SK-N-SH treated with all-trans-retinoic acid at 6 μM for 48 hours (cell line): ENCODE measurements at regions not wholly inside any gene's neighbourhood (a gene's known extent, or its start where the extent isn't known, plus 50 kb on each side); places are given as distances from the start of the nearest gene placed in this dataset.

Source experiments
- ATAC-seq: fragments of 200-7000 bp; cut with Tn5 transposase; 3 replicates; pipeline ENCODE4 v1.9.1; 2020; ENCODE audit warnings: mild to moderate bottlenecking, moderate library complexity
- ARNTL ChIP-seq: fragments of 450-650 bp; formaldehyde crosslinking; IDR thresholded peaks from 2 replicates; pipeline ENCODE4 v1.5.0; 2020; ENCODE audit warnings: low read depth, mild to moderate bottlenecking, moderate library complexity, borderline replicate concordance
- BACH2 ChIP-seq: fragments of 250-450 bp; sonication (Bioruptor Pico); IDR thresholded peaks from 2 replicates; pipeline ENCODE4 v1.9.0; 2021; ENCODE audit warnings: mild to moderate bottlenecking, borderline replicate concordance
- CREB5 ChIP-seq: fragments of 250-450 bp; sonication (Bioruptor Pico); IDR thresholded peaks from 2 replicates; pipeline ENCODE4 v1.5.1; 2020; ENCODE audit warnings: low read depth, mild to moderate bottlenecking, moderate library complexity
- CSDC2 ChIP-seq: fragments of 250-450 bp; sonication (Bioruptor Pico); IDR thresholded peaks from 2 replicates; pipeline ENCODE4 v1.5.0; 2020; ENCODE audit warnings: mild to moderate bottlenecking, moderate library complexity
- ESRRG ChIP-seq: fragments of 250-450 bp; sonication (Bioruptor Pico); IDR thresholded peaks from 2 replicates; pipeline ENCODE4 v1.6.1; 2021; ENCODE audit warnings: mild to moderate bottlenecking
- GLIS3 ChIP-seq: fragments of 250-450 bp; sonication (Bioruptor Pico); IDR thresholded peaks from 2 replicates; pipeline ENCODE4 v1.5.0; 2020; ENCODE audit warnings: mild to moderate bottlenecking, moderate library complexity
- ISL1 ChIP-seq: fragments of 250-450 bp; sonication (Bioruptor Pico); IDR thresholded peaks from 2 replicates; pipeline ENCODE4 v2.1.2; 2022; ENCODE audit warnings: mild to moderate bottlenecking, moderate library complexity
- OSR1 ChIP-seq: fragments of 250-450 bp; sonication (Bioruptor Pico); IDR thresholded peaks from 2 replicates; pipeline ENCODE4 v1.8.0; 2022; ENCODE audit warnings: moderate library complexity, mild to moderate bottlenecking, inconsistent platforms
- PPARA ChIP-seq: fragments of 250-450 bp; sonication (Bioruptor Pico); IDR thresholded peaks from 2 replicates; pipeline ENCODE4 v1.5.0; 2020; ENCODE audit warnings: mild to moderate bottlenecking, borderline replicate concordance
- RARB ChIP-seq: fragments of 250-450 bp; sonication (Bioruptor Pico); IDR thresholded peaks from 2 replicates; pipeline ENCODE4 v1.8.0; 2021; ENCODE audit warnings: mild to moderate bottlenecking, moderate library complexity
- SNAI2 ChIP-seq: fragments of 250-450 bp; sonication (Bioruptor Pico); IDR thresholded peaks from 2 replicates; pipeline ENCODE4 v1.5.0; 2020; ENCODE audit warnings: mild to moderate bottlenecking, moderate library complexity
- TSHZ2 ChIP-seq: fragments of 250-450 bp; sonication (Bioruptor Pico); IDR thresholded peaks from 2 replicates; pipeline ENCODE4 v1.5.0; 2020; ENCODE audit warnings: mild to moderate bottlenecking, moderate library complexity
- ZC3H10 ChIP-seq: fragments of 250-450 bp; sonication (Bioruptor Pico); IDR thresholded peaks from 2 replicates; pipeline ENCODE4 v1.5.1; 2021; ENCODE audit warnings: mild to moderate bottlenecking, moderate library complexity
- ZFP3 ChIP-seq: fragments of 250-450 bp; sonication (Bioruptor Pico); IDR thresholded peaks from 2 replicates; pipeline ENCODE4 v1.5.0; 2020; ENCODE audit warnings: mild to moderate bottlenecking, moderate library complexity
- ZFP30 ChIP-seq: fragments of 450-650 bp; formaldehyde crosslinking; IDR thresholded peaks from 2 replicates; pipeline ENCODE4 v1.5.0; 2022; ENCODE audit warnings: mild to moderate bottlenecking, moderate library complexity
- ZNF565 ChIP-seq: fragments of 450-650 bp; formaldehyde crosslinking; conservative IDR thresholded peaks from 2 replicates; pipeline ENCODE4 v1.5.0; 2020; ENCODE audit warnings: low read depth, mild to moderate bottlenecking, moderate library complexity
- ZNF8 ChIP-seq: fragments of 450-650 bp; formaldehyde crosslinking; IDR thresholded peaks from 2 replicates; pipeline ENCODE4 v1.5.0; 2020; ENCODE audit warnings: mild to moderate bottlenecking, moderate library complexity
- TF ChIP-seq, protein P1 (sequence below): fragments of 250-450 bp; sonication (Bioruptor Pico); IDR thresholded peaks from 2 replicates; pipeline ENCODE4 v1.5.1; 2021; ENCODE audit warnings: mild to moderate bottlenecking, moderate library complexity
- TF ChIP-seq, protein P2 (sequence below): fragments of 250-450 bp; sonication (Bioruptor Pico); IDR thresholded peaks from 2 replicates; pipeline ENCODE4 v1.8.0; 2020; ENCODE audit warnings: mild to moderate bottlenecking, moderate library complexity, borderline replicate concordance
- TF ChIP-seq, protein P3 (sequence below): fragments of 250-450 bp; sonication (Bioruptor Pico); IDR thresholded peaks from 2 replicates; pipeline ENCODE4 v1.8.0; 2021; ENCODE audit warnings: low read depth, mild to moderate bottlenecking, moderate library complexity, borderline replicate concordance

DNA sequence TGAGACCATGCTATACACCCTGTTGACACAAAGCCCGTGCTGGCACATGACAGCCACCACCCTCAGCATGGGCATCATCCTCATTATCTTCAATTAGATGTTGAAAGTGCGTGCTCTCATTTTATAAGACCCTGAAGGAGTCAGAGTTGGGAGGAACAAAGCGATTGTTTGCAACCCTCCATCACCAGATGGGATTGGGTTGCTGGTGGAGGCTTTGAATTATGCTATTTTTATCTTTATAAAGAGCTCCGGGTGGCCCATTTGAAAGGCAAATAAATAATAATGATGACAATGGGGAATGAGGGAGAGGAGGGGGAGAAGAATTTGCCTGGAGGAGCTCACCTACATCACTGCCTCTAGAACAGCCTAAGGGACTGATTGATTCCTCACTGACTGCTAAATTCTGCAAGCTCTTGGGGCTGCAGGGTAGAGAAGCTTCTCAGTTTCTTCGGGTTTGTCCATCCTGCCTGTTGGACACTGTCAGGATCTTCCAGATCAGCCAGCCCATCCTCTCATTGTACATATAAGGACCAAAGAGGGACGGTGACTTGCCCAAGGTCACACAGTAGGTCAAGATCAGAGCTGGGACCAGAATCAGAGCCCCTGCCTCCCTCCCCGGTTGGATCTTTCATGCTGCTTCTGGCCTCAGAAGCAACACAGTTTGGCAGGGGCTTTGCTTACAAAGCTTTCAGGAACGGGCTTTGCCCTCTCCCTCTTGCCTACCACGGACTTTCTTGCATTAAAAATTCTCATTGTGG lies 130.9 kb upstream of the ZBTB40 start:
- TF ChIP-seq ISL1, result no peak
- no peak for TF ChIP-seq ZC3H10 (CRISPR knock-in tag)
- TF ChIP-seq, protein P1, sequence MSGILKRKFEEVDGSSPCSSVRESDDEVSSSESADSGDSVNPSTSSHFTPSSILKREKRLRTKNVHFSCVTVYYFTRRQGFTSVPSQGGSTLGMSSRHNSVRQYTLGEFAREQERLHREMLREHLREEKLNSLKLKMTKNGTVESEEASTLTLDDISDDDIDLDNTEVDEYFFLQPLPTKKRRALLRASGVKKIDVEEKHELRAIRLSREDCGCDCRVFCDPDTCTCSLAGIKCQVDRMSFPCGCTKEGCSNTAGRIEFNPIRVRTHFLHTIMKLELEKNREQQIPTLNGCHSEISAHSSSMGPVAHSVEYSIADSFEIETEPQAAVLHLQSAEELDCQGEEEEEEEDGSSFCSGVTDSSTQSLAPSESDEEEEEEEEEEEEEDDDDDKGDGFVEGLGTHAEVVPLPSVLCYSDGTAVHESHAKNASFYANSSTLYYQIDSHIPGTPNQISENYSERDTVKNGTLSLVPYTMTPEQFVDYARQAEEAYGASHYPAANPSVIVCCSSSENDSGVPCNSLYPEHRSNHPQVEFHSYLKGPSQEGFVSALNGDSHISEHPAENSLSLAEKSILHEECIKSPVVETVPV (CRISPR knock-in tag), result no peak
- no peak for TF ChIP-seq ZFP30 (CRISPR knock-in tag)
- TF ChIP-seq OSR1 (CRISPR knock-in tag), result no peak
- no peak for TF ChIP-seq ZNF565 (CRISPR knock-in tag)
- no peak for TF ChIP-seq SNAI2 (CRISPR knock-in tag)
- TF ChIP-seq, protein P2, sequence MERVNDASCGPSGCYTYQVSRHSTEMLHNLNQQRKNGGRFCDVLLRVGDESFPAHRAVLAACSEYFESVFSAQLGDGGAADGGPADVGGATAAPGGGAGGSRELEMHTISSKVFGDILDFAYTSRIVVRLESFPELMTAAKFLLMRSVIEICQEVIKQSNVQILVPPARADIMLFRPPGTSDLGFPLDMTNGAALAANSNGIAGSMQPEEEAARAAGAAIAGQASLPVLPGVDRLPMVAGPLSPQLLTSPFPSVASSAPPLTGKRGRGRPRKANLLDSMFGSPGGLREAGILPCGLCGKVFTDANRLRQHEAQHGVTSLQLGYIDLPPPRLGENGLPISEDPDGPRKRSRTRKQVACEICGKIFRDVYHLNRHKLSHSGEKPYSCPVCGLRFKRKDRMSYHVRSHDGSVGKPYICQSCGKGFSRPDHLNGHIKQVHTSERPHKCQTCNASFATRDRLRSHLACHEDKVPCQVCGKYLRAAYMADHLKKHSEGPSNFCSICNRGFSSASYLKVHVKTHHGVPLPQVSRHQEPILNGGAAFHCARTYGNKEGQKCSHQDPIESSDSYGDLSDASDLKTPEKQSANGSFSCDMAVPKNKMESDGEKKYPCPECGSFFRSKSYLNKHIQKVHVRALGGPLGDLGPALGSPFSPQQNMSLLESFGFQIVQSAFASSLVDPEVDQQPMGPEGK (CRISPR knock-in tag), result no peak
- TF ChIP-seq PPARA (CRISPR knock-in tag), result no peak
- no peak for TF ChIP-seq TSHZ2
- no peak for TF ChIP-seq CREB5 (CRISPR knock-in tag)
- TF ChIP-seq ESRRG (CRISPR knock-in tag), result no peak
- no peak for TF ChIP-seq CSDC2
- no peak for TF ChIP-seq ZNF8 (CRISPR knock-in tag)
- TF ChIP-seq ZFP3 (CRISPR knock-in tag), result no peak
- TF ChIP-seq RARB, result no peak
- TF ChIP-seq, protein P3, sequence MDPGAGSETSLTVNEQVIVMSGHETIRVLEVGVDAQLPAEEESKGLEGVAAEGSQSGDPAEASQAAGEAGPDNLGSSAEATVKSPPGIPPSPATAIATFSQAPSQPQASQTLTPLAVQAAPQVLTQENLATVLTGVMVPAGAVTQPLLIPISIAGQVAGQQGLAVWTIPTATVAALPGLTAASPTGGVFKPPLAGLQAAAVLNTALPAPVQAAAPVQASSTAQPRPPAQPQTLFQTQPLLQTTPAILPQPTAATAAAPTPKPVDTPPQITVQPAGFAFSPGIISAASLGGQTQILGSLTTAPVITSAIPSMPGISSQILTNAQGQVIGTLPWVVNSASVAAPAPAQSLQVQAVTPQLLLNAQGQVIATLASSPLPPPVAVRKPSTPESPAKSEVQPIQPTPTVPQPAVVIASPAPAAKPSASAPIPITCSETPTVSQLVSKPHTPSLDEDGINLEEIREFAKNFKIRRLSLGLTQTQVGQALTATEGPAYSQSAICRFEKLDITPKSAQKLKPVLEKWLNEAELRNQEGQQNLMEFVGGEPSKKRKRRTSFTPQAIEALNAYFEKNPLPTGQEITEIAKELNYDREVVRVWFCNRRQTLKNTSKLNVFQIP (CRISPR knock-in tag), result no peak
- TF ChIP-seq ARNTL (CRISPR knock-in tag), result no peak
- no peak for ATAC-seq

DNA sequence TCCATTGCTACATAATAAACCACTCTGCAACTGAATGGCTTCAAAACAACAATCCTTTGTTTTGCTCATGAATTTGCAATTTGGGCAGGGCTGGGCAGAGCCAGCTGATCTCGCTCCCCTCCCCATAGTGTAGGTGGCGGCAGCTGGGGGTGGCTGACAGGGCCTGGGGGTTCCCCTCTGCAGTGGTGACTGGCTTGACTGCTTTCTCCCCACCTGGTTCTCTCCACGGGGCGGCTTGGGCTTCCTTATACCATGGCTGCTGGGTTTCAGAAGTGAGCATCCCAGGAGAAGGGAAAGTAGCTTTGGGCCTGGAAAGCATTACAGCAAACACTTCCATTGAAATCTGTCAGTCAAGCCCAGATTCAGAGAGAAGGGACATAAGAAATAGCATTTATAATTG lies 129.7 kb upstream of the ZBTB40 start:
- no peak for ATAC-seq
- TF ChIP-seq GLIS3 (CRISPR knock-in tag) (no peak), ZNF565 (CRISPR knock-in tag) (peak; percentile 47; the same call in 1 of the 2 replicates), OSR1 (CRISPR knock-in tag) (no peak), PPARA (CRISPR knock-in tag) (no peak), ZC3H10 (CRISPR knock-in tag) (no peak)

DNA sequence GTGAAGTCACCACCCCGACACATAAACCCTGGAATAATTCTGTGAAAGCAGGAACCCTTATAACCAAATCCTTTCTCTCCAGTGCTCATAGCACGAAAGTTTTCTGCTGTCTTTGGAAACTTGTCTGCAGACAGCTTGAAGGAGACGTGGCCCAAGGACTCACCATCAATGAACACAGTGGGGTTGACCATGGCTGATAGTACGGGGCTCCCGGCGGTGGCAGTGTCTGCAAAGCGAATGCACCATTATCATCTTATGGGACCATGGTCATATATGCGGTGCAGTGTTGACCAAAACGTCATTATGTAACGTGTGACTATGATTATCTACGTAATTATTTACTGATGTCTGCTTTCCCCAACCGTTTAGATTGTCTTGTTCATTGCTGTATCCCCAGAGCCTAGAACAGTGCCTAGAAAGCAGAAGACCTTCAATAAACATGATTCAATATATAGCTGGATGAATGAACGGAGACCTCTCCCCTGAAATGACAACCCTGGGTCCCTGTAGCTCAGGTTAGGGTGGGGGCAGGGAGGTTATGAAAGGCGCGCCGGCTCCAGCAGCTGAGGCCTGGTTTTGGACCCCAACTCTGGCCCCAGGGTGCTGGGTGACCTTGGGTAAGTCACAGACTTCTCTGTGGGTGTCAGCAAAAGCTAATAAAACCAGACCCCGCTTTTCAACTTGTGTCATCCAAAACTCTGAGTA lies 128.4 kb upstream of the ZBTB40 start:
- ATAC-seq, result no peak
- TF ChIP-seq ZFP3 (CRISPR knock-in tag) (no peak), ZNF565 (CRISPR knock-in tag) (no peak), BACH2 (CRISPR knock-in tag) (no peak)
